HEK293 (cell line): ENCODE measurements at regions not wholly inside any gene's neighbourhood (a gene's known extent, or its start where the extent isn't known, plus 50 kb on each side); places are given as distances from the start of the nearest gene placed in this dataset.

Experiments
- IKZF3 ChIP-seq: fragments of 450-650 bp; IDR thresholded peaks from 2 replicates; pipeline ENCODE4 v1.5.0; 2018; ENCODE audit warnings: missing biosample characterization, mild to moderate bottlenecking, missing genetic modification characterization, moderate library complexity
- PBX3 ChIP-seq: sonication (generic); formaldehyde crosslinking; IDR thresholded peaks from 2 replicates; pipeline ENCODE4 v1.8.1; 2022; ENCODE audit warnings: mild to moderate bottlenecking, moderate library complexity, missing genetic modification reagents
- ZNF23 ChIP-seq: fragments of 450-650 bp; formaldehyde crosslinking; IDR thresholded peaks from 2 replicates; pipeline ENCODE4 v1.5.1; 2016; ENCODE audit warnings: missing biosample characterization, missing genetic modification characterization, borderline replicate concordance
- ZNF473 ChIP-seq: fragments of 450-650 bp; formaldehyde crosslinking; IDR thresholded peaks from 2 replicates; pipeline ENCODE4 v1.5.1; 2017; ENCODE audit warnings: missing biosample characterization, missing genetic modification characterization
- ZNF621 ChIP-seq: fragments of 450-650 bp; formaldehyde crosslinking; IDR thresholded peaks from 2 replicates; pipeline ENCODE4 v1.5.1; 2017; ENCODE audit warnings: missing biosample characterization, missing genetic modification characterization
- TF ChIP-seq, protein P1 (sequence below): fragments of 450-650 bp; formaldehyde crosslinking; IDR thresholded peaks from 2 replicates; pipeline ENCODE4 v1.5.1; 2016; ENCODE audit warnings: missing biosample characterization, missing genetic modification characterization
- TF ChIP-seq, protein P2 (sequence below): fragments of 450-650 bp; formaldehyde crosslinking; IDR thresholded peaks from 2 replicates; pipeline ENCODE4 v1.5.1; 2016; ENCODE audit warnings: missing biosample characterization, missing genetic modification characterization

GRCh38 chrX:147848543-147849443, 62.9 kb upstream of the FMR1 start:
- TF ChIP-seq PBX3 (CRISPR knock-in tag) (no peak), ZNF621 (no peak), ZNF473 (tag by site-specific recombination) (no peak), IKZF3 (no peak), ZNF23 (no peak)
- TF ChIP-seq, protein P1, sequence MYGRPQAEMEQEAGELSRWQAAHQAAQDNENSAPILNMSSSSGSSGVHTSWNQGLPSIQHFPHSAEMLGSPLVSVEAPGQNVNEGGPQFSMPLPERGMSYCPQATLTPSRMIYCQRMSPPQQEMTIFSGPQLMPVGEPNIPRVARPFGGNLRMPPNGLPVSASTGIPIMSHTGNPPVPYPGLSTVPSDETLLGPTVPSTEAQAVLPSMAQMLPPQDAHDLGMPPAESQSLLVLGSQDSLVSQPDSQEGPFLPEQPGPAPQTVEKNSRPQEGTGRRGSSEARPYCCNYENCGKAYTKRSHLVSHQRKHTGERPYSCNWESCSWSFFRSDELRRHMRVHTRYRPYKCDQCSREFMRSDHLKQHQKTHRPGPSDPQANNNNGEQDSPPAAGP (tag by site-specific recombination) = no peak
- TF ChIP-seq, protein P2, sequence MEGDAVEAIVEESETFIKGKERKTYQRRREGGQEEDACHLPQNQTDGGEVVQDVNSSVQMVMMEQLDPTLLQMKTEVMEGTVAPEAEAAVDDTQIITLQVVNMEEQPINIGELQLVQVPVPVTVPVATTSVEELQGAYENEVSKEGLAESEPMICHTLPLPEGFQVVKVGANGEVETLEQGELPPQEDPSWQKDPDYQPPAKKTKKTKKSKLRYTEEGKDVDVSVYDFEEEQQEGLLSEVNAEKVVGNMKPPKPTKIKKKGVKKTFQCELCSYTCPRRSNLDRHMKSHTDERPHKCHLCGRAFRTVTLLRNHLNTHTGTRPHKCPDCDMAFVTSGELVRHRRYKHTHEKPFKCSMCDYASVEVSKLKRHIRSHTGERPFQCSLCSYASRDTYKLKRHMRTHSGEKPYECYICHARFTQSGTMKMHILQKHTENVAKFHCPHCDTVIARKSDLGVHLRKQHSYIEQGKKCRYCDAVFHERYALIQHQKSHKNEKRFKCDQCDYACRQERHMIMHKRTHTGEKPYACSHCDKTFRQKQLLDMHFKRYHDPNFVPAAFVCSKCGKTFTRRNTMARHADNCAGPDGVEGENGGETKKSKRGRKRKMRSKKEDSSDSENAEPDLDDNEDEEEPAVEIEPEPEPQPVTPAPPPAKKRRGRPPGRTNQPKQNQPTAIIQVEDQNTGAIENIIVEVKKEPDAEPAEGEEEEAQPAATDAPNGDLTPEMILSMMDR (tag by site-specific recombination) = no peak
